ENCODE measurements at regions not wholly inside any gene's neighbourhood (a gene's known extent, or its start where the extent isn't known, plus 50 kb on each side); places are given as distances from the start of the nearest gene placed in this dataset.

- Mint-ChIP-seq H3K36me3 (no peaks in the 10 kb centered on the region), H3K4me3 (no peak overlapping the region), H3K27ac (no peak overlapping the region), H3K27me3 (ENCODE audit: low read depth) (peaks cover 7% of the 10 kb centered on the region), H3K9me3 (no peaks in the 10 kb centered on the region), H3K4me1 (no peaks in the 10 kb centered on the region)
- TF ChIP-seq CTCF (IDR thresholded peaks at IDR 0.05; ENCODE audit: unreplicated experiment), result no peak
- no peak for DNase-seq (ENCODE audit: low spot score in 2 of 2, unreplicated experiment in 2 of 2)
Observed at GRCh38 chr5:136810261-136810801, 445.0 kb upstream of the TRPC7 start.

GRCh38 chr5:136809382-136809781, 444.0 kb upstream of the TRPC7 start:
- Mint-ChIP-seq H3K4me1 (no peaks in the 10 kb centered on the region), H3K27ac (no peak overlapping the region), H3K27me3 (ENCODE audit: low read depth) (peaks cover 7% of the 10 kb centered on the region), H3K4me3 (no peak overlapping the region), H3K36me3 (no peaks in the 10 kb centered on the region), H3K9me3 (no peaks in the 10 kb centered on the region)
- no peak for DNase-seq (ENCODE audit: low spot score in 2 of 2, unreplicated experiment in 2 of 2)
- no peak for TF ChIP-seq CTCF (IDR thresholded peaks at IDR 0.05; ENCODE audit: unreplicated experiment)

- no peak for TF ChIP-seq CTCF (IDR thresholded peaks at IDR 0.05; ENCODE audit: unreplicated experiment)
- Mint-ChIP-seq H3K4me1 (no peaks in the 10 kb centered on the region), H3K27ac (no peak overlapping the region), H3K9me3 (no peaks in the 10 kb centered on the region), H3K36me3 (no peaks in the 10 kb centered on the region), H3K27me3 (ENCODE audit: low read depth) (peaks cover 7% of the 10 kb centered on the region), H3K4me3 (no peak overlapping the region)
- DNase-seq (ENCODE audit: low spot score in 2 of 2, unreplicated experiment in 2 of 2), result no peak
Observed at GRCh38 chr5:136808756-136809155, 443.4 kb upstream of the TRPC7 start.

- no peaks in the 10 kb centered on the region for H3K4me1 Mint-ChIP-seq
- no peaks in the 10 kb centered on the region for H3K9me3 Mint-ChIP-seq
- no peak for DNase-seq (ENCODE audit: low spot score in 2 of 2, unreplicated experiment in 2 of 2)
- TF ChIP-seq CTCF (IDR thresholded peaks at IDR 0.05; ENCODE audit: unreplicated experiment), result no peak
- peaks cover 13% of the 10 kb centered on the region for H3K27me3 Mint-ChIP-seq (ENCODE audit: low read depth)
- no peak overlapping the region for H3K27ac Mint-ChIP-seq
- no peak overlapping the region for H3K4me3 Mint-ChIP-seq
- H3K36me3 Mint-ChIP-seq, result no peaks in the 10 kb centered on the region
Observed at GRCh38 chr5:136805466-136805865, 440.1 kb upstream of the TRPC7 start.

- no peaks in the 10 kb centered on the region for H3K9me3 Mint-ChIP-seq
- peaks cover 21% of the 10 kb centered on the region for H3K27me3 Mint-ChIP-seq (ENCODE audit: low read depth)
- no peak overlapping the region for H3K4me3 Mint-ChIP-seq
- no peaks in the 10 kb centered on the region for H3K4me1 Mint-ChIP-seq
- H3K36me3 Mint-ChIP-seq, result no peaks in the 10 kb centered on the region
- DNase-seq (ENCODE audit: low spot score in 2 of 2, unreplicated experiment in 2 of 2), result no peak
- TF ChIP-seq CTCF (IDR thresholded peaks at IDR 0.05; ENCODE audit: unreplicated experiment), result no peak
- no peak overlapping the region for H3K27ac Mint-ChIP-seq
Observed at GRCh38 chr5:136802383-136802782, 437.0 kb upstream of the TRPC7 start.
